B cell (primary cell): ENCODE measurements at regions not wholly inside any gene's neighbourhood (a gene's known extent, or its start where the extent isn't known, plus 50 kb on each side); places are given as distances from the start of the nearest gene placed in this dataset.

Experiments
- CTCF ChIP-seq: fragments of 200-600 bp; IDR thresholded peaks from one replicate; pipeline ENCODE4 v1.8.0; 2022; ENCODE audit warnings: antibody characterized with exemption, mild to moderate bottlenecking
- EZH2 ChIP-seq: IDR thresholded peaks from 2 replicates; pipeline ENCODE4 v1.6.1; 2012; ENCODE audit warnings: borderline replicate concordance, low read depth, mild to moderate bottlenecking, moderate library complexity, low read length; ENCODE audit not compliant: insufficient read depth, poor library complexity, severe bottlenecking

GRCh38 chr12:46892034-46892705 is 66.4 kb upstream of the SLC38A4 start:
- TF ChIP-seq EZH2 (no peak), CTCF (no peak)
